ENCODE measurements at regions not wholly inside any gene's neighbourhood (a gene's known extent, or its start where the extent isn't known, plus 50 kb on each side); places are given as distances from the start of the nearest gene placed in this dataset.

DNA sequence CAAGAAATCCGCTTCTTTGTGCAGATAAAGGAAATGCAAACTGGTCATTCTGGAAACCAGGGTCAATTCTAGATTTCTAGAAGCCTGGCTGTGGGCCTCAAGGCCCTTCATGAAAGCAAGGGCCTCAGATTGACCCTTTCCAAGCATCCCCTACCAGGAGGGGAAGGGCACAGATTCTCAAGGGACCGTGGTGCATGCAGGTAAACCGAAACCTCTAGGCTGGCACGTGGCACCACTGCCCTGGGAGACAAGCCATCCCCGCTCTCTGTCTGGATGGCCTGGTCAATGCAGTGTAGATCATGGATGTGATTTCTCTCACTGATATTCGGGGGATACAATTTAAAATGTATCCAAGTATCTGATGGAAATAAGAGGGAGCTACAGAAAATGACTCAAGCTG lies 69.4 kb downstream of the TOMM20 start:
- no peaks in the 10 kb centered on the region for H3K36me3 Mint-ChIP-seq (ENCODE audit: low read depth)
- DNase-seq: no peak
- no peak for TF ChIP-seq CTCF (IDR thresholded peaks at IDR 0.05)
- H3K4me3 Mint-ChIP-seq: no peak overlapping the region
- CTCF ChIA-PET: no interaction called here
- POLR2A ChIA-PET: interaction anchor here (0.7 kb wide), 1 partner anchor 35 kb away, joined by 3 read pairs; no protein-coding TSS in a partner anchor
- no peaks in the 10 kb centered on the region for H3K27me3 Mint-ChIP-seq
- H3K4me1 Mint-ChIP-seq: peaks cover 22% of the 10 kb centered on the region
- intact Hi-C loops (cut with micrococcal nuclease): no loop called here
- H3K9me3 Mint-ChIP-seq: no peaks in the 10 kb centered on the region
- H3K27ac Mint-ChIP-seq: no peak overlapping the region
- no peak for ATAC-seq (ENCODE audit: low read depth)

- CTCF ChIA-PET: no interaction called here
- Mint-ChIP-seq H3K4me1 (peaks cover 22% of the 10 kb centered on the region), H3K27ac (no peak overlapping the region), H3K27me3 (no peaks in the 10 kb centered on the region), H3K9me3 (no peaks in the 10 kb centered on the region), H3K4me3 (no peak overlapping the region), H3K36me3 (ENCODE audit: low read depth) (no peaks in the 10 kb centered on the region)
- no peak for TF ChIP-seq CTCF (IDR thresholded peaks at IDR 0.05)
- no peak for ATAC-seq (ENCODE audit: low read depth)
- no peak for DNase-seq
- intact Hi-C loops (cut with micrococcal nuclease): no loop called here
- POLR2A ChIA-PET: interaction anchor here (0.7 kb wide), 1 partner anchor 35 kb away, joined by 3 read pairs; no protein-coding TSS in a partner anchor
Measured at GRCh38 chr1:235058695-235059094, 69.9 kb downstream of the TOMM20 start.

- DNase-seq: no peak
- CTCF ChIA-PET: no interaction called here
- POLR2A ChIA-PET: interaction anchor here (0.6 to 0.7 kb wide), 3 partner anchors 54 to 438 kb away, joined by 3 to 8 read pairs (median 6); no protein-coding TSS in a partner anchor
- Mint-ChIP-seq H3K4me3 (no peak overlapping the region), H3K27ac (no peak overlapping the region), H3K4me1 (peaks cover 15% of the 10 kb centered on the region), H3K27me3 (no peaks in the 10 kb centered on the region), H3K9me3 (no peaks in the 10 kb centered on the region), H3K36me3 (ENCODE audit: low read depth) (no peaks in the 10 kb centered on the region)
- no peak for ATAC-seq (ENCODE audit: low read depth)
- TF ChIP-seq CTCF (IDR thresholded peaks at IDR 0.05): no peak
- intact Hi-C loops (cut with micrococcal nuclease): no loop called here
Measured at GRCh38 chr1:235057385-235058306, 71.0 kb downstream of the TOMM20 start.

GRCh38 chr1:235056937-235057336 lies 71.7 kb downstream of the TOMM20 start:
- no peak for TF ChIP-seq CTCF (IDR thresholded peaks at IDR 0.05)
- DNase-seq (no peak), ATAC-seq (ENCODE audit: low read depth) (no peak)
- no peaks in the 10 kb centered on the region for H3K27me3 Mint-ChIP-seq
- H3K4me3 Mint-ChIP-seq: no peak overlapping the region
- no peaks in the 10 kb centered on the region for H3K9me3 Mint-ChIP-seq
- H3K36me3 Mint-ChIP-seq (ENCODE audit: low read depth): no peaks in the 10 kb centered on the region
- peaks cover 22% of the 10 kb centered on the region for H3K4me1 Mint-ChIP-seq
- CTCF ChIA-PET: no interaction called here
- intact Hi-C loops (cut with micrococcal nuclease): no loop called here
- POLR2A ChIA-PET: interaction anchor here (0.7 to 0.8 kb wide), 2 partner anchors 78 to 284 kb away, joined by 3 to 6 read pairs; no protein-coding TSS in a partner anchor
- H3K27ac Mint-ChIP-seq: no peak overlapping the region

GRCh38 chr1:235054936-235055335 lies 73.7 kb downstream of the TOMM20 start:
- no peaks in the 10 kb centered on the region for H3K36me3 Mint-ChIP-seq (ENCODE audit: low read depth)
- ATAC-seq (ENCODE audit: low read depth): no peak
- H3K4me1 Mint-ChIP-seq: peaks cover 20% of the 10 kb centered on the region
- CTCF ChIA-PET: no interaction called here
- H3K4me3 Mint-ChIP-seq: no peak overlapping the region
- no peak for DNase-seq
- intact Hi-C loops (cut with micrococcal nuclease): no loop called here
- POLR2A ChIA-PET: interaction anchor here (0.6 to 1.0 kb wide), 3 partner anchors 20 to 170 kb away, joined by 3 to 4 read pairs (median 3); no protein-coding TSS in a partner anchor
- no peak for TF ChIP-seq CTCF (IDR thresholded peaks at IDR 0.05)
- H3K27ac Mint-ChIP-seq: no peak overlapping the region
- no peaks in the 10 kb centered on the region for H3K9me3 Mint-ChIP-seq
- H3K27me3 Mint-ChIP-seq: no peaks in the 10 kb centered on the region
